Keratinocyte (primary cell): ENCODE measurements at regions not wholly inside any gene's neighbourhood (a gene's known extent, or its start where the extent isn't known, plus 50 kb on each side); places are given as distances from the start of the nearest gene placed in this dataset.

Experiments used
- DNase-seq: peaks from one replicate; pipeline ENCODE4 v3.0.0-alpha.2; 2011; ENCODE audit warnings: low read depth, missing footprints, low spot score
- FAIRE-seq: peaks from 2 replicates; lab custom pipeline; 2011; peaks lifted over from hg19 to GRCh38; lab: Jason Lieb, UNC
- H2AFZ ChIP-seq: 2 replicates; pipeline ENCODE4 v1.6.0; 2012; ENCODE audit warnings: low read length, control low read depth, inconsistent platforms; ENCODE audit not compliant: control insufficient read depth
- H3K27ac ChIP-seq: 2 replicates; pipeline ENCODE4 v1.5.1; 2011; ENCODE audit warnings: low read length; ENCODE audit not compliant: control insufficient read depth, insufficient read depth
- H3K27me3 ChIP-seq: 3 replicates; pipeline ENCODE4 v1.6.0; 2011; ENCODE audit warnings: low read length; ENCODE audit not compliant: control insufficient read depth, insufficient read depth; ENCODE audit errors: extremely low read depth
- H3K36me3 ChIP-seq, 2 experiments: 2 replicates in 1 of 2; 3 replicates in 1 of 2; pipeline ENCODE4 v1.5.1; 2011; ENCODE audit warnings: low read length in 2 of 2, mild to moderate bottlenecking in 1 of 2; ENCODE audit not compliant: control insufficient read depth in 2 of 2, insufficient read depth in 2 of 2; ENCODE audit errors: extremely low read depth in 1 of 2
- H3K4me1 ChIP-seq: 3 replicates; pipeline ENCODE4 v1.5.1; 2011; ENCODE audit warnings: low read length; ENCODE audit not compliant: control insufficient read depth, insufficient read depth; ENCODE audit errors: extremely low read depth
- H3K4me2 ChIP-seq: 3 replicates; pipeline ENCODE4 v1.6.0; 2011; ENCODE audit warnings: low read depth, low read length; ENCODE audit not compliant: control insufficient read depth, insufficient read depth; ENCODE audit errors: extremely low read depth
- H3K4me3 ChIP-seq, 3 experiments: fragments of 200-600 bp in 1 of 3; sonication (generic) in 1 of 3; 2 replicates in 2 of 3; 3 replicates in 1 of 3; pipeline ENCODE4 v1.5.1; 2011 to 2016; ENCODE audit warnings: low read length in 3 of 3, mild to moderate bottlenecking in 3 of 3, control low read depth in 2 of 3, inconsistent platforms in 1 of 3, low read depth in 1 of 3, mixed read lengths in 1 of 3, mixed run types in 1 of 3, moderate library complexity in 1 of 3; ENCODE audit not compliant: control insufficient read depth in 2 of 3, insufficient read depth in 2 of 3; ENCODE audit errors: extremely low read depth in 1 of 3
- H3K79me2 ChIP-seq: 2 replicates; pipeline ENCODE4 v1.6.0; 2012; ENCODE audit warnings: low read length; ENCODE audit not compliant: control insufficient read depth, insufficient read depth
- H3K9ac ChIP-seq: 3 replicates; pipeline ENCODE4 v1.6.0; 2011; ENCODE audit warnings: low read length; ENCODE audit not compliant: control insufficient read depth, insufficient read depth; ENCODE audit errors: extremely low read depth
- H3K9me1 ChIP-seq: 3 replicates; pipeline ENCODE4 v1.6.0; 2011; ENCODE audit warnings: low read length; ENCODE audit not compliant: control insufficient read depth, insufficient read depth; ENCODE audit errors: extremely low read depth
- H3K9me3 ChIP-seq: 2 replicates; pipeline ENCODE4 v1.5.1; 2012; ENCODE audit warnings: low read depth, low read length; ENCODE audit not compliant: control insufficient read depth
- H4K20me1 ChIP-seq: 3 replicates; pipeline ENCODE4 v1.6.0; 2011; ENCODE audit warnings: low read length; ENCODE audit not compliant: control insufficient read depth, insufficient read depth; ENCODE audit errors: extremely low read depth
- EZH2 ChIP-seq: IDR thresholded peaks from one replicate; pipeline ENCODE4 v1.6.1; 2012; ENCODE audit warnings: inconsistent platforms, mild to moderate bottlenecking, low read length, moderate library complexity
- dilution Hi-C: fragments of 300-500 bp; cut with MboI; formaldehyde crosslinking; loops from one replicate; pipeline ENCODE4 v1.7.0; 2020; ENCODE audit warnings: low sequenced_read_pairs; ENCODE audit not compliant: extremely low pct_ligation_motif_present
- TF ChIP-seq, protein P1 (sequence below), 3 experiments: IDR thresholded peaks in 1 of 3; conservative IDR thresholded peaks in 1 of 3; optimal IDR thresholded peaks in 1 of 3; 2 replicates in 2 of 3; 3 replicates in 1 of 3; pipeline versions ENCODE3 to v1.5.1; 2011; ENCODE audit warnings: low read length in 3 of 3, mild to moderate bottlenecking in 3 of 3, moderate library complexity in 2 of 3, control low read depth in 1 of 3, inconsistent platforms in 1 of 3; ENCODE audit not compliant: insufficient read depth in 2 of 3; ENCODE audit errors: extremely low read depth in 1 of 3

- no peak overlapping the region for H3K9ac ChIP-seq
- no peaks in the 10 kb centered on the region for H3K9me3 ChIP-seq
- no peak overlapping the region for H3K4me2 ChIP-seq
- no peaks in the 10 kb centered on the region for H3K9me1 ChIP-seq
- no peaks in the 10 kb centered on the region for H3K79me2 ChIP-seq
- TF ChIP-seq, protein P1, sequence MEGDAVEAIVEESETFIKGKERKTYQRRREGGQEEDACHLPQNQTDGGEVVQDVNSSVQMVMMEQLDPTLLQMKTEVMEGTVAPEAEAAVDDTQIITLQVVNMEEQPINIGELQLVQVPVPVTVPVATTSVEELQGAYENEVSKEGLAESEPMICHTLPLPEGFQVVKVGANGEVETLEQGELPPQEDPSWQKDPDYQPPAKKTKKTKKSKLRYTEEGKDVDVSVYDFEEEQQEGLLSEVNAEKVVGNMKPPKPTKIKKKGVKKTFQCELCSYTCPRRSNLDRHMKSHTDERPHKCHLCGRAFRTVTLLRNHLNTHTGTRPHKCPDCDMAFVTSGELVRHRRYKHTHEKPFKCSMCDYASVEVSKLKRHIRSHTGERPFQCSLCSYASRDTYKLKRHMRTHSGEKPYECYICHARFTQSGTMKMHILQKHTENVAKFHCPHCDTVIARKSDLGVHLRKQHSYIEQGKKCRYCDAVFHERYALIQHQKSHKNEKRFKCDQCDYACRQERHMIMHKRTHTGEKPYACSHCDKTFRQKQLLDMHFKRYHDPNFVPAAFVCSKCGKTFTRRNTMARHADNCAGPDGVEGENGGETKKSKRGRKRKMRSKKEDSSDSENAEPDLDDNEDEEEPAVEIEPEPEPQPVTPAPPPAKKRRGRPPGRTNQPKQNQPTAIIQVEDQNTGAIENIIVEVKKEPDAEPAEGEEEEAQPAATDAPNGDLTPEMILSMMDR (optimal IDR thresholded peaks at IDR 0.05 in 1 of 3, IDR thresholded peaks at IDR 0.05 in 1 of 3, conservative IDR thresholded peaks at IDR 0.05 in 1 of 3; ENCODE audit: extremely low read depth in 1 of 3, insufficient read depth in 2 of 3, low read length in 3 of 3) = no peak
- TF ChIP-seq EZH2 = no peak
- H3K4me1 ChIP-seq = no peaks in the 10 kb centered on the region
- FAIRE-seq (no peak), DNase-seq (no peak)
- no peak overlapping the region for H3K4me3 ChIP-seq
- H3K36me3 ChIP-seq = no peaks in the 10 kb centered on the region
- no peak overlapping the region for H2AFZ ChIP-seq
- H3K27me3 ChIP-seq = no peaks in the 10 kb centered on the region
- H4K20me1 ChIP-seq = no peaks in the 10 kb centered on the region
- dilution Hi-C loops = no loop called here
- H3K27ac ChIP-seq = no peak overlapping the region
These were observed 134.5 kb upstream of the PKN2 start for GRCh38 chr1:88549536-88549935.

DNA sequence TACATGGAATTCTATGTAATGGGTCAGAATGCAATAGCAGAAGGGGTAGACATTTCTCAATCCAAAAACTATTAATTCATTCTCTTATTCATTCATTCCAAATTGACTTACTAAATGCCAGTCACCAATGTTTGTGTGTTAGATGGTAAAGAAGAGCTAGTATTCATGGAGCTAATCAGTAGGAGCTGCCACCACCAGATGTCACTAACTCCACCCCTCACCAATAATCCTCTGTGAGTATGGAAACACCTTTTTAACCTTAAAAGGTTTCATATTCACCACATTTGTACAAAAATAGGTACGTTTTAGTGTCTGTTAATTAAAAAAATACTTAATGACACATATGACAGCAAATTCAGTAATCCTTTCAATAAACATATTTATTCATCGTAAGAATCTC, 131.8 kb upstream of the PKN2 start:
- no peak for TF ChIP-seq EZH2
- TF ChIP-seq, protein P1 (optimal IDR thresholded peaks at IDR 0.05 in 1 of 3, IDR thresholded peaks at IDR 0.05 in 1 of 3, conservative IDR thresholded peaks at IDR 0.05 in 1 of 3; ENCODE audit: extremely low read depth in 1 of 3, insufficient read depth in 2 of 3, low read length in 3 of 3) = no peak
- FAIRE-seq = no peak
- dilution Hi-C loops = no loop called here

More for the DNA sequence above, 131.8 kb upstream of the PKN2 start:
- no peak for DNase-seq
- H3K4me1 ChIP-seq = no peaks in the 10 kb centered on the region
- no peak overlapping the region for H3K9ac ChIP-seq
- H3K9me3 ChIP-seq = no peaks in the 10 kb centered on the region
- H2AFZ ChIP-seq = no peak overlapping the region
- H3K4me3 ChIP-seq = no peak overlapping the region
- no peaks in the 10 kb centered on the region for H3K36me3 ChIP-seq
- no peaks in the 10 kb centered on the region for H3K27me3 ChIP-seq
- H3K4me2 ChIP-seq = no peak overlapping the region
- no peaks in the 10 kb centered on the region for H3K9me1 ChIP-seq
- H4K20me1 ChIP-seq = no peaks in the 10 kb centered on the region
- H3K79me2 ChIP-seq = no peaks in the 10 kb centered on the region
- H3K27ac ChIP-seq = no peak overlapping the region
